NCI-H748 (cell line): ENCODE measurements at regions not wholly inside any gene's neighbourhood (a gene's known extent, or its start where the extent isn't known, plus 50 kb on each side); places are given as distances from the start of the nearest gene placed in this dataset.
"Not testable (repeated sequence)": the region's sequence is repeated elsewhere in the genome, so short reads cannot be mapped to it uniquely, and the experiment has no call there.

Experiments
- DNase-seq: peaks from one replicate; lab custom pipeline; 2025; ENCODE audit not compliant: unreplicated experiment; lab: John Stamatoyannopoulos, UW

- DNase-seq, result no peak
Measured at GRCh38 chr22:22946131-22946530, 58.5 kb downstream of the IGLL5 start.

GRCh38 chr22:22948651-22949571 is 61.3 kb downstream of the IGLL5 start:
- no peak for DNase-seq

GRCh38 chr22:22949953-22950352 is 62.3 kb downstream of the IGLL5 start:
- DNase-seq, result no peak

- DNase-seq, result no peak
Measured at GRCh38 chr22:22951035-22951434, 63.4 kb downstream of the IGLL5 start.

- no peak for DNase-seq
Measured at GRCh38 chr22:22952531-22953280, 65.1 kb downstream of the IGLL5 start.

- DNase-seq, result no peak
Measured at GRCh38 chr22:22953791-22954190, 66.2 kb downstream of the IGLL5 start.

GRCh38 chr22:22954656-22955055 is 67.0 kb downstream of the IGLL5 start:
- peak; percentile 35 for DNase-seq

GRCh38 chr22:22955276-22955798 is 67.7 kb downstream of the IGLL5 start:
- no peak for DNase-seq

GRCh38 chr22:22955866-22956535 is 68.4 kb downstream of the IGLL5 start:
- peak; percentile 50 for DNase-seq

GRCh38 chr22:22957090-22957489 is 69.5 kb downstream of the IGLL5 start:
- no peak for DNase-seq

GRCh38 chr22:22958621-22959020 is 71.0 kb downstream of the IGLL5 start:
- DNase-seq, result no peak

GRCh38 chr22:22959147-22959827 is 71.7 kb downstream of the IGLL5 start:
- DNase-seq, result peak; percentile 73

GRCh38 chr22:22960307-22960706 is 72.7 kb downstream of the IGLL5 start:
- DNase-seq, result no peak

- no peak for DNase-seq
Measured at GRCh38 chr22:22961574-22961973, 74.0 kb downstream of the IGLL5 start.

- DNase-seq, result no peak
Measured at GRCh38 chr22:22968366-22968765, 80.8 kb downstream of the IGLL5 start.

- not testable (repeated sequence) for DNase-seq
Measured at GRCh38 chr22:22972605-22973004, 85.0 kb downstream of the IGLL5 start.

GRCh38 chr22:22973336-22973735 is 85.7 kb downstream of the IGLL5 start:
- DNase-seq, result no peak

- DNase-seq, result no peak
Measured at GRCh38 chr22:22974156-22974555, 86.5 kb downstream of the IGLL5 start.

GRCh38 chr22:22974795-22975580 is 87.4 kb downstream of the IGLL5 start:
- DNase-seq, result peak; percentile 48
